Left ventricle myocardium inferior (tissue), 1 donor: ENCODE measurements at regions not wholly inside any gene's neighbourhood (a gene's known extent, or its start where the extent isn't known, plus 50 kb on each side); places are given as distances from the start of the nearest gene placed in this dataset.

Experiments
- DNase-seq: peaks from one replicate; pipeline ENCODE4 v3.0.0-alpha.2; 2020
- H3K27ac ChIP-seq: fragments of 200-600 bp; replicated peaks from 2 replicates; pipeline ENCODE4 v1.8.0; 2021
- H3K27me3 ChIP-seq: fragments of 200-600 bp; 2 replicates; pipeline ENCODE4 v1.8.0; 2021; ENCODE audit warnings: low read depth
- H3K36me3 ChIP-seq: fragments of 200-600 bp; 2 replicates; pipeline ENCODE4 v1.8.0; 2021
- H3K4me1 ChIP-seq: fragments of 200-600 bp; 2 replicates; pipeline ENCODE4 v1.8.0; 2021
- H3K4me3 ChIP-seq: fragments of 200-600 bp; 2 replicates; pipeline ENCODE4 v1.8.0; 2021; ENCODE audit warnings: mild to moderate bottlenecking, moderate library complexity
- H3K9me3 ChIP-seq: fragments of 200-600 bp; replicated peaks from 2 replicates; pipeline ENCODE4 v1.8.0; 2021
- intact Hi-C: fragments of 100-400 bp; cut with micrococcal nuclease; formaldehyde crosslinking; loops from one replicate; pipeline ENCODE4 v1.11.0; 2022
- TF ChIP-seq, protein P1 (sequence below): fragments of 200-600 bp; IDR thresholded peaks from 2 replicates; pipeline ENCODE4 v1.8.0; 2021; ENCODE audit warnings: antibody characterized with exemption, mild to moderate bottlenecking, borderline replicate concordance
- donor health status: DM: no; HTN: yes; CAD: no; lungs with severe emphysema.

GRCh38 chr21:31394309-31394708 is 50.2 kb upstream of the TIAM1 start:
- intact Hi-C loops, result no loop called here

More at GRCh38 chr21:31394309-31394708, 50.2 kb upstream of the TIAM1 start:
- TF ChIP-seq, protein P1, sequence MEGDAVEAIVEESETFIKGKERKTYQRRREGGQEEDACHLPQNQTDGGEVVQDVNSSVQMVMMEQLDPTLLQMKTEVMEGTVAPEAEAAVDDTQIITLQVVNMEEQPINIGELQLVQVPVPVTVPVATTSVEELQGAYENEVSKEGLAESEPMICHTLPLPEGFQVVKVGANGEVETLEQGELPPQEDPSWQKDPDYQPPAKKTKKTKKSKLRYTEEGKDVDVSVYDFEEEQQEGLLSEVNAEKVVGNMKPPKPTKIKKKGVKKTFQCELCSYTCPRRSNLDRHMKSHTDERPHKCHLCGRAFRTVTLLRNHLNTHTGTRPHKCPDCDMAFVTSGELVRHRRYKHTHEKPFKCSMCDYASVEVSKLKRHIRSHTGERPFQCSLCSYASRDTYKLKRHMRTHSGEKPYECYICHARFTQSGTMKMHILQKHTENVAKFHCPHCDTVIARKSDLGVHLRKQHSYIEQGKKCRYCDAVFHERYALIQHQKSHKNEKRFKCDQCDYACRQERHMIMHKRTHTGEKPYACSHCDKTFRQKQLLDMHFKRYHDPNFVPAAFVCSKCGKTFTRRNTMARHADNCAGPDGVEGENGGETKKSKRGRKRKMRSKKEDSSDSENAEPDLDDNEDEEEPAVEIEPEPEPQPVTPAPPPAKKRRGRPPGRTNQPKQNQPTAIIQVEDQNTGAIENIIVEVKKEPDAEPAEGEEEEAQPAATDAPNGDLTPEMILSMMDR, result no peak
- Histone ChIP-seq H3K4me3 (no peak overlapping the region), H3K27me3 (peaks cover 19% of the 10 kb centered on the region), H3K36me3 (no peaks in the 10 kb centered on the region), H3K9me3 (no peaks in the 10 kb centered on the region), H3K4me1 (no peaks in the 10 kb centered on the region), H3K27ac (no peak overlapping the region)
- DNase-seq, result no peak
